ENCODE measurements at regions not wholly inside any gene's neighbourhood (a gene's known extent, or its start where the extent isn't known, plus 50 kb on each side); places are given as distances from the start of the nearest gene placed in this dataset.

DNA sequence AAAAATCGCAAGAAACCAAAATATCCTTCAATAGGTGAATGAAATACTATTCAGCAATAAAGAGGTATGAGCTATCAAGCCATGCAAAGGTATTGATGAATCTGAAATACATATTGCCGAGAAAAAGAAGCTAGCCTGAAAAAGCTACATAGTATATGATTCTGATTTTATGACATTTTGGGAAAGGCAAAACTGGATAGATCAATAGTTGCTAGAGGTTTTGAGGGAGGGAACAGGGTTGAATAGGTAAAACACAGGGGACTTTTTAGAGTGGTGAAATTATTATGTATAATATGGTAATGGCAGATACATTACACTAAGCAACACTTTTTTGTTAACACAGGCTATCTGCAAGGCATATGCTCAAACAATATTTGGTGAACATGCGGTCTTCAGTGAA, 327.6 kb upstream of the ADAMTSL1 start:
- WGBS, 3 donors, result 91% methylated on average over 3 of the region's 3 CpGs
- no peak overlapping the region for H3K27ac ChIP-seq (ENCODE audit: low read depth in 1 of 3, low read length in 2 of 3)
- H3K9me3 ChIP-seq (ENCODE audit: control insufficient read depth in 2 of 2, insufficient read depth in 1 of 2, low read depth in 1 of 2, low read length in 1 of 2), result no peaks in the 10 kb centered on the region
- FAIRE-seq, result no peak
- H3K4me3 ChIP-seq (ENCODE audit: low read depth in 1 of 3, low read length in 3 of 3), result no peak overlapping the region
- H3K4me1 ChIP-seq (ENCODE audit: control insufficient read depth in 3 of 3, insufficient read depth in 2 of 3, low read depth in 1 of 3, low read length in 2 of 3), result no peaks in the 10 kb centered on the region
- DNase-seq, result no peak
- no peaks in the 10 kb centered on the region for H3K27me3 ChIP-seq (ENCODE audit: control insufficient read depth in 3 of 3, insufficient read depth in 3 of 3, low read length in 3 of 3)
- H3K36me3 ChIP-seq (ENCODE audit: control insufficient read depth in 3 of 3, insufficient read depth in 2 of 3, low read depth in 1 of 3, low read length in 3 of 3), result no peaks in the 10 kb centered on the region

DNA sequence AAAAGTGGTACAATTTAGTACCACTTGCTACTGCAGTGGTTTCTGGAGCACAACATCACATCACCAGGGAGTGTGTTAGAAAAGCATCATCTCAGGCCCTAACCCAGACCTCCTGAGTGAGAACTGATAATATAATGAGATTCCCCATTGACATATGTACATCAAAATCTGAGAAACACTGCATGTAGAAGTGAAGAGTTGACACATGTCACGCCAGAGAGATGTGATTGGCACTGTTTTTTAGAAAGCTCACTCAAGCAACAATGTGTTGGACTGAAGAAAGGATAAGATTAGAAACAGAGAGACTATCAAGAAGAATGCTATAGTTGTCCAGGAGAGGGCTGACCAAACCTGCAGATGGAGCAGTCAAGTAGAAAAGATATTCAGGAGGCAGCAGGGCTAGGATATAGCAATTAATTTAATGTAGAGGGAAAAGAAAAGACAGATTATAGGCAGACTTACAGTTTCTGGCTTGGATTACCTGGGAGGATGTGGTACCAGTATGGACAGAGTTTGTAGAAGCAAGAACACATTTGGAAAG, 324.4 kb upstream of the ADAMTSL1 start:
- 60 to 79% (median 76%) methylated on average over 1 of the region's 1 CpG for WGBS, 3 donors
- Histone ChIP-seq H3K27ac (ENCODE audit: low read depth in 1 of 3, low read length in 2 of 3) (no peak overlapping the region), H3K36me3 (ENCODE audit: control insufficient read depth in 3 of 3, insufficient read depth in 2 of 3, low read depth in 1 of 3, low read length in 3 of 3) (no peaks in the 10 kb centered on the region), H3K27me3 (ENCODE audit: control insufficient read depth in 3 of 3, insufficient read depth in 3 of 3, low read length in 3 of 3) (peaks cover 0 to 6% (median 0%) of the 10 kb centered on the region in 3 donors), H3K4me3 (ENCODE audit: low read depth in 1 of 3, low read length in 3 of 3) (no peak overlapping the region), H3K4me1 (ENCODE audit: control insufficient read depth in 3 of 3, insufficient read depth in 2 of 3, low read depth in 1 of 3, low read length in 2 of 3) (no peaks in the 10 kb centered on the region), H3K9me3 (ENCODE audit: control insufficient read depth in 2 of 2, insufficient read depth in 1 of 2, low read depth in 1 of 2, low read length in 1 of 2) (no peaks in the 10 kb centered on the region)
- FAIRE-seq, result no peak
- peak; percentile 38 to 39 for DNase-seq

DNA sequence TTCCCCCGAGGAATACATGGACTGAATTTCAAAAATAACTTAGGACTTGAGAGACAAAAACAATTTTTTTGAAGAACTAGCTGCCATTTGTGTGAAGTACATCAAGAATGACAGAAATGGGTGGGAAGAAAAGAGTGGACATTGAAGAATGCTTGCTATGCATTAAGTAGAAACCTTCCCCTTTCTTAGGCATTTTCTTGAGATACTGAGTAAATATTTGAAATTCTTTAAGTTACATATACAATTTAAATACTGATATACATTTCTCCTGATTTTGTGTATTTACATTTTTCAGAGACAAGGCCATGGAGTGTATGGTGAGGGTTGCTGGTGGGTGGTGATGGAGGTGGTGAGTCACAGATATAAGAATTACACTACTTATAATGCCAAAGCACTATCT, 319.3 kb upstream of the ADAMTSL1 start:
- no peak overlapping the region for H3K4me3 ChIP-seq (ENCODE audit: low read depth in 1 of 3, low read length in 3 of 3)
- H3K27ac ChIP-seq (ENCODE audit: low read depth in 1 of 3, low read length in 2 of 3), result no peak overlapping the region
- WGBS, 3 donors, result 62 to 90% (median 76%) methylated on average over 1 of the region's 1 CpG
- FAIRE-seq (no peak), DNase-seq (no peak)
- H3K36me3 ChIP-seq (ENCODE audit: control insufficient read depth in 3 of 3, insufficient read depth in 2 of 3, low read depth in 1 of 3, low read length in 3 of 3), result no peaks in the 10 kb centered on the region
- H3K4me1 ChIP-seq (ENCODE audit: control insufficient read depth in 3 of 3, insufficient read depth in 2 of 3, low read depth in 1 of 3, low read length in 2 of 3), result no peaks in the 10 kb centered on the region
- no peaks in the 10 kb centered on the region for H3K9me3 ChIP-seq (ENCODE audit: control insufficient read depth in 2 of 2, insufficient read depth in 1 of 2, low read depth in 1 of 2, low read length in 1 of 2)
- peaks cover 0 to 6% (median 0%) of the 10 kb centered on the region in 3 donors for H3K27me3 ChIP-seq (ENCODE audit: control insufficient read depth in 3 of 3, insufficient read depth in 3 of 3, low read length in 3 of 3)

DNA sequence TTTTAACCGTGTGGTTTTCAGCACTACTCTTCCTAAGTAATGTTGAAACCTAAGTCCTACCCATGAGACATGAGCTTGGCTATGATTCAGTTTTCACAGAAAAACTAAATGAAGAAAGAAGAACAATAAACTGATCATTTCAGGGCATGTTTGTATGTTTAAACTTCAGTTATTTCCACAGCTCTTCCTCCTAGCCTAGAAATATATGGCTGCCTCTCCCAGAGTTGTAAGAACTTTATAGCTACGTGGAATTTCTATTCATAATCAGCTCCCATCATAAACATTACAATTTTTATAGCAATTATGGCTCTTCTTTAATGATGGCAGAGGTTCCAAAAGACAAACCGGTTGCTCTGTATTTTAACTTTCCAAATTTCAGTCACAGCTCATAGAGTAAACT, 314.7 kb upstream of the ADAMTSL1 start:
- no peaks in the 10 kb centered on the region for H3K4me1 ChIP-seq (ENCODE audit: control insufficient read depth in 3 of 3, insufficient read depth in 2 of 3, low read depth in 1 of 3, low read length in 2 of 3)
- no peak overlapping the region for H3K27ac ChIP-seq (ENCODE audit: low read depth in 1 of 3, low read length in 2 of 3)
- H3K4me3 ChIP-seq (ENCODE audit: low read depth in 1 of 3, low read length in 3 of 3), result no peak overlapping the region
- FAIRE-seq, result no peak
- H3K27me3 ChIP-seq (ENCODE audit: control insufficient read depth in 3 of 3, insufficient read depth in 3 of 3, low read length in 3 of 3), result no peaks in the 10 kb centered on the region
- no peaks in the 10 kb centered on the region for H3K36me3 ChIP-seq (ENCODE audit: control insufficient read depth in 3 of 3, insufficient read depth in 2 of 3, low read depth in 1 of 3, low read length in 3 of 3)
- H3K9me3 ChIP-seq (ENCODE audit: control insufficient read depth in 2 of 2, insufficient read depth in 1 of 2, low read depth in 1 of 2, low read length in 1 of 2), result peaks cover 0 to 6% of the 10 kb centered on the region in 2 donors
- no peak for DNase-seq
- WGBS, 3 donors, result 41 to 52% (median 42%) methylated on average over 3 of the region's 3 CpGs

DNA sequence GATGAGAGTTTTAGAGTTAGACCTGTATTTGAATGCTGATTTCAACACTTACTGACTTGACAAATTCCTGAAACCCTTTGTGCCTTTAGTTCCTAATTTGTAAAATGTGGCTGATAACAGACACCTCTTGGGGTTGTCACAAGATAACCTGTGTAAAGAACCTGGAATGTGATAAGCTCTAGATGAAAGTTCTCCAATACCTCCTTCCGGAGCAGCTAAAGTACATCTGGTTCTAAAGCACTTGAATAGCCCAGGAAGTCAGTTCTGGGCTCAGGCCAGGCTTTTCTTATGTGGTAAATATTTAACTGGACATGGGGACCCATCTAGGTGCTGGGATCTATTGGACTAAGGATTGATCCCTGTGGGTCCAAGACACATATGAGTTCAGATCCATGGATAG, 310.8 kb upstream of the ADAMTSL1 start:
- H3K4me1 ChIP-seq (ENCODE audit: control insufficient read depth in 3 of 3, insufficient read depth in 2 of 3, low read depth in 1 of 3, low read length in 2 of 3), result no peaks in the 10 kb centered on the region
- peaks cover 0 to 6% of the 10 kb centered on the region in 2 donors for H3K9me3 ChIP-seq (ENCODE audit: control insufficient read depth in 2 of 2, insufficient read depth in 1 of 2, low read depth in 1 of 2, low read length in 1 of 2)
- 36 to 73% (median 46%) methylated on average over 1 of the region's 1 CpG for WGBS, 3 donors
- no peak for FAIRE-seq
- H3K27me3 ChIP-seq (ENCODE audit: control insufficient read depth in 3 of 3, insufficient read depth in 3 of 3, low read length in 3 of 3), result no peaks in the 10 kb centered on the region
- no peak overlapping the region for H3K4me3 ChIP-seq (ENCODE audit: low read depth in 1 of 3, low read length in 3 of 3)
- peak in 1 of 2 donors; percentile 54 for DNase-seq
- H3K27ac ChIP-seq (ENCODE audit: low read depth in 1 of 3, low read length in 2 of 3), result no peak overlapping the region
- H3K36me3 ChIP-seq (ENCODE audit: control insufficient read depth in 3 of 3, insufficient read depth in 2 of 3, low read depth in 1 of 3, low read length in 3 of 3), result no peaks in the 10 kb centered on the region

DNA sequence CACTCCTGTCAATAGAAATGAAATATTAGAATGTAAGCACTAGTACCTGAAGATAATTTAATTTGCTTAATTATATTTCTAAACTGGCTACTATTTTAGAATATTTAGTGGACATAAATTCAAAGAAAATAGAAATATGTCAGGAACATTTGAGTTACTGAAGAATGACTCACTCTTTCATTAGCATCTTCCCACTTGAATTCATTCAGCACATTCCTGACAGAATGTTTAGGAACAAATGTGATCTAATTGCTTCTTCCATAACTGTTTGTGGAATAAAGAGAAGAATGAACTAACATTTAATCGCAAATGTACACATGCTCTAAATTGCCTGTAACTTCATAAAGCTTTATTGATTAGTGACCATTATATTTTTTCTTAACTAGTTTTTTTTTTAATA, 306.2 kb upstream of the ADAMTSL1 start:
- Histone ChIP-seq H3K4me3 (ENCODE audit: low read depth in 1 of 3, low read length in 3 of 3) (no peak overlapping the region), H3K27me3 (ENCODE audit: control insufficient read depth in 3 of 3, insufficient read depth in 3 of 3, low read length in 3 of 3) (no peaks in the 10 kb centered on the region), H3K4me1 (ENCODE audit: control insufficient read depth in 3 of 3, insufficient read depth in 2 of 3, low read depth in 1 of 3, low read length in 2 of 3) (no peaks in the 10 kb centered on the region), H3K36me3 (ENCODE audit: control insufficient read depth in 3 of 3, insufficient read depth in 2 of 3, low read depth in 1 of 3, low read length in 3 of 3) (no peaks in the 10 kb centered on the region), H3K9me3 (ENCODE audit: control insufficient read depth in 2 of 2, insufficient read depth in 1 of 2, low read depth in 1 of 2, low read length in 1 of 2) (peaks cover 0 to 6% of the 10 kb centered on the region in 2 donors), H3K27ac (ENCODE audit: low read depth in 1 of 3, low read length in 2 of 3) (no peak overlapping the region)
- no peak for FAIRE-seq
- WGBS, 3 donors, result 76 to 98% (median 88%) methylated on average over 1 of the region's 1 CpG
- DNase-seq, result no peak

DNA sequence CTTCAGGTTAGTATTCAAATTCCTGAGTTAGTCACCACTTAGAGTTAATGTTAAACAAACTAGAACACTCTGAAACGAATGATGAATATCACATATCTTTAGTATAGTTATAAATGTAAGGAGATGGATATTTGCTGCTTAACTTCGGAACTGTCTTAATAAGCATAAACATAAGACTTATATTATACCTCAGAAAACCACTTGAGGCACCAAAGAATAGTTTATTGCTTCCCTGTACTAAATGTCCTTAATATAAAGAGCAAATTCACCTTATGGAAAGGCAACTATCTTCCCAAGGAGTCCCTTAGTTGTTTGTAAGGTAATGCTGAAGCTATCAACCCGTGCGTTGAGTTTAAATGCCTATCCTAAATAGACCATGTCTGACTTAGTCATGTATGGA, 300.0 kb upstream of the ADAMTSL1 start:
- H3K9me3 ChIP-seq (ENCODE audit: control insufficient read depth in 2 of 2, insufficient read depth in 1 of 2, low read depth in 1 of 2, low read length in 1 of 2), result no peaks in the 10 kb centered on the region
- no peaks in the 10 kb centered on the region for H3K4me1 ChIP-seq (ENCODE audit: control insufficient read depth in 3 of 3, insufficient read depth in 2 of 3, low read depth in 1 of 3, low read length in 2 of 3)
- DNase-seq, result no peak
- no peak for FAIRE-seq
- no peaks in the 10 kb centered on the region for H3K36me3 ChIP-seq (ENCODE audit: control insufficient read depth in 3 of 3, insufficient read depth in 2 of 3, low read depth in 1 of 3, low read length in 3 of 3)
- H3K27ac ChIP-seq (ENCODE audit: low read depth in 1 of 3, low read length in 2 of 3), result no peak overlapping the region
- no peak overlapping the region for H3K4me3 ChIP-seq (ENCODE audit: low read depth in 1 of 3, low read length in 3 of 3)
- no peaks in the 10 kb centered on the region for H3K27me3 ChIP-seq (ENCODE audit: control insufficient read depth in 3 of 3, insufficient read depth in 3 of 3, low read length in 3 of 3)
- WGBS, 3 donors, result 55 to 66% (median 65%) methylated on average over 4 of the region's 4 CpGs

DNA sequence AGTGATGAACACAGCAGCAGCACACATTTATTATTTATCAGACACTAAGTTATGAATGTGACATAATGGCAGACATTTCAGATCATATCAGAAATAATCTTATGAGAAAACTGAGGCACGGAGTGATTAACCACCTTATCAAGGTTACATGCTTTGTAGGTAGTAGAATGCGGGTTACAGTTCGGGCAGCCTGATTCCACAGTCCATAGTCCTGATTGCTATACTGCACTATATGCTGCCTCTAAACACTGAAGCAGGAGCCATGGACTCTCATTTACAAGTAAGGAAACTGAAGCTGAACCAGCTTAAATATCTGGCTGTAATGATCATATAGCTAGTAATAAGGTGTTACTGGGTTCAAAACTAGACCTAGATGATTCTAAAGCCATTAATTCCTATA, 291.3 kb upstream of the ADAMTSL1 start:
- H3K27ac ChIP-seq (ENCODE audit: low read depth in 1 of 3, low read length in 2 of 3), result peak overlapping the region in 2 of 3 donors; percentile 37 to 53
- H3K4me1 ChIP-seq (ENCODE audit: control insufficient read depth in 3 of 3, insufficient read depth in 2 of 3, low read depth in 1 of 3, low read length in 2 of 3), result peaks cover 2 to 17% (median 3%) of the 10 kb centered on the region in 3 donors
- DNase-seq (peak; percentile 73 to 84), FAIRE-seq (no peak)
- H3K27me3 ChIP-seq (ENCODE audit: control insufficient read depth in 3 of 3, insufficient read depth in 3 of 3, low read length in 3 of 3), result no peaks in the 10 kb centered on the region
- no peaks in the 10 kb centered on the region for H3K9me3 ChIP-seq (ENCODE audit: control insufficient read depth in 2 of 2, insufficient read depth in 1 of 2, low read depth in 1 of 2, low read length in 1 of 2)
- H3K4me3 ChIP-seq (ENCODE audit: low read depth in 1 of 3, low read length in 3 of 3), result no peak overlapping the region
- no peaks in the 10 kb centered on the region for H3K36me3 ChIP-seq (ENCODE audit: control insufficient read depth in 3 of 3, insufficient read depth in 2 of 3, low read depth in 1 of 3, low read length in 3 of 3)
- 14 to 66% (median 49%) methylated on average over 3 of the region's 3 CpGs for WGBS, 3 donors

DNA sequence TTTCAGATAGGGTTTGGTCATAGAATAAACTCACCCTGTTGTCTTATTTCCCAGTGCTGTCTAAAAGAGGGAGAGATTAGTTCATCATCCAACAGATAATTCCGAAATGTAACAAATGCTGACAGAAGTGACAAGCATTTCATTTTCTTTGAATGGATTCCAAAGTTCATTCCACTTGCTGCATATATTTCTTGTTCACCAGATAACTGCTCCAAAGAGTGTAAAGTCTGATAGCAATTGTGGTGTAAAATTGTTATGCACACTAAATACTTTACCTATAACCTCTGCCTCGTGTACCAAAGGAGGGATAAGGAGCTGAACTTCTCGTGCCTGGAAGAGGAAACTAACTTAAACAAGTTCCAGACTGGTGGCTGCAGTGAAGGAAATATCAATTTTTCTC, 290.0 kb upstream of the ADAMTSL1 start:
- DNase-seq (peak; percentile 85 to 95), FAIRE-seq (no peak)
- Histone ChIP-seq H3K36me3 (ENCODE audit: control insufficient read depth in 3 of 3, insufficient read depth in 2 of 3, low read depth in 1 of 3, low read length in 3 of 3) (no peaks in the 10 kb centered on the region), H3K4me3 (ENCODE audit: low read depth in 1 of 3, low read length in 3 of 3) (no peak overlapping the region), H3K4me1 (ENCODE audit: control insufficient read depth in 3 of 3, insufficient read depth in 2 of 3, low read depth in 1 of 3, low read length in 2 of 3) (peaks cover 2 to 17% (median 3%) of the 10 kb centered on the region in 3 donors), H3K27me3 (ENCODE audit: control insufficient read depth in 3 of 3, insufficient read depth in 3 of 3, low read length in 3 of 3) (no peaks in the 10 kb centered on the region), H3K27ac (ENCODE audit: low read depth in 1 of 3, low read length in 2 of 3) (peak overlapping the region in 1 of 3 donors; percentile 91), H3K9me3 (ENCODE audit: control insufficient read depth in 2 of 2, insufficient read depth in 1 of 2, low read depth in 1 of 2, low read length in 1 of 2) (no peaks in the 10 kb centered on the region)
- WGBS, 3 donors, result 9 to 30% (median 30%) methylated on average over 3 of the region's 3 CpGs

Measured in small intestine (tissue), 7 donors.